ENCODE measurements at regions not wholly inside any gene's neighbourhood (a gene's known extent, or its start where the extent isn't known, plus 50 kb on each side); places are given as distances from the start of the nearest gene placed in this dataset.

DNA sequence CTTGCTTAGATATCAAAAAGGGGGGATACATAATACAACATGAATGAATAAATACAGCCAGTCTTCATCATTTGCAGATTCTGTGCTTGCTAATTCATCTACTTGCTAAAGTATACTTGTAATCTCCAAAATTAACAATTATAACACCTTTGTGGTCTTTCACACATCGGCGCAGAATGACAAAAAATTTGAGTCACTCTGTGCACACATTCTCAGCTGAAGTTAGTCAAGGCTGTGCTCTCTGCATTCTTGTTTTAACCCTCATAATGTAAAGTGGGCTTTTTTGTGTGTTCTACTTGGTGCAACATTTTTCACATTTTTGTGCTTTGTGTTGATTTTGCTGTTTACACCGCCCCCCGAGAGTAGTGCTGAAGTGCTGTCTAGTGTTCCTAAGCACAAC is 65.8 kb upstream of the GPRIN3 start:
- Mint-ChIP-seq H3K27me3 (ENCODE audit: low read depth) (no peaks in the 10 kb centered on the region), H3K4me1 (ENCODE audit: low read depth) (no peaks in the 10 kb centered on the region), H3K36me3 (ENCODE audit: insufficient read depth in 2 of 2) (peaks cover 4 to 8% of the 10 kb centered on the region in 2 donors), H3K27ac (no peak overlapping the region), H3K9me3 (peaks cover 3 to 4% of the 10 kb centered on the region in 2 donors), H3K4me3 (no peak overlapping the region)
- DNase-seq, result no peak
- peak; percentile 32 to 65 for ATAC-seq (replicated peaks in 1 of 2)

GRCh38 chr4:89371614-89372013 is 64.0 kb upstream of the GPRIN3 start:
- H3K9me3 Mint-ChIP-seq, result peaks cover 4 to 7% of the 10 kb centered on the region in 2 donors
- H3K36me3 Mint-ChIP-seq (ENCODE audit: insufficient read depth in 2 of 2), result peaks cover 2 to 3% of the 10 kb centered on the region in 2 donors
- DNase-seq, result no peak
- H3K4me3 Mint-ChIP-seq, result no peak overlapping the region
- H3K27ac Mint-ChIP-seq, result no peak overlapping the region
- ATAC-seq (replicated peaks in 1 of 2), result no peak
- H3K4me1 Mint-ChIP-seq (ENCODE audit: low read depth), result no peaks in the 10 kb centered on the region
- no peaks in the 10 kb centered on the region for H3K27me3 Mint-ChIP-seq (ENCODE audit: low read depth)

DNA sequence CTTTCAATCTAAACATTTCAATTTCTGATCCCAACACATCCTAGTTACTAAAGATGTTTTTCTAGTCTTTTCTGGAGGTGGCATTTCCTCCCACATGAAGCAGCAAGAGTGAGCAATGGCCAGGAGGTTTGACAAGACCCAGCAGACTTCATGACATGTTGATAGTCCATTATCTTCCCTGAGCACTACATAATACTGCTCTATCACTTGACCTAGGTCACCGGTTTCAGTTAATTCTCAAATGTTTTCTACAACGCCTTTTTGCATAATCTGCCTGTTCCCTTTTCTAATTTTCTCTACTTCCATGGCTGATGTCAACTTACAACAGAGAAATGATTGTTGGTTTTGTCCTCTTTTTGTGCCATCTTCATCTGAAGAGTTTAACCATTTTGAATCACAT is 62.0 kb upstream of the GPRIN3 start:
- Mint-ChIP-seq H3K27me3 (ENCODE audit: low read depth) (no peaks in the 10 kb centered on the region), H3K4me1 (ENCODE audit: low read depth) (peaks cover 8% of the 10 kb centered on the region), H3K4me3 (no peak overlapping the region), H3K27ac (no peak overlapping the region), H3K9me3 (peaks cover 4 to 7% of the 10 kb centered on the region in 2 donors), H3K36me3 (ENCODE audit: insufficient read depth in 2 of 2) (peaks cover 3 to 4% of the 10 kb centered on the region in 2 donors)
- DNase-seq (no peak), ATAC-seq (replicated peaks in 1 of 2) (no peak)

- DNase-seq (no peak), ATAC-seq (replicated peaks in 1 of 2) (no peak)
- peaks cover 14% of the 10 kb centered on the region for H3K4me1 Mint-ChIP-seq (ENCODE audit: low read depth)
- H3K36me3 Mint-ChIP-seq (ENCODE audit: insufficient read depth in 2 of 2), result peaks cover 3 to 4% of the 10 kb centered on the region in 2 donors
- no peak overlapping the region for H3K27ac Mint-ChIP-seq
- no peak overlapping the region for H3K4me3 Mint-ChIP-seq
- no peaks in the 10 kb centered on the region for H3K27me3 Mint-ChIP-seq (ENCODE audit: low read depth)
- peaks cover 4 to 8% of the 10 kb centered on the region in 2 donors for H3K9me3 Mint-ChIP-seq
These were observed 61.3 kb upstream of the GPRIN3 start for GRCh38 chr4:89368861-89369260.

DNA sequence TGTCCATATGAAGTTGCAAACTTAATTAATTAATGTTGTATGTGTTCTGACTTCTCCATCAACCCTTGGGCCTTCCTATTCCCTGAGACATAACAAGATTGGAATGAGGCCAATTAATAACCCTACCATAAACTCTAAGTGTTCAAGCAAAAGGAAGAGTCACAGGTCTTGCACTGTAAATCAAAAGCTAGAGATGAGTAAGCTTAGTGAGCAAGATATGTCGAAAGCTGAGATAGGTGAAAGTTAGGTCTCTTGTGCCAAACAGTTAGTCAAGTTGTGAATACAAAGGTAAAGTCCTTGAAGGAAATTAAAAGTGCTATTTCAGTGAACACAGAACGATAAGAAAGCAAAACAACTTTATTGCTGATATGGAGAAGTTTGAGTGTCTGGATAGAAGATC is 58.2 kb upstream of the GPRIN3 start:
- Mint-ChIP-seq H3K4me3 (peak overlapping the region; percentile 23 to 80), H3K27me3 (ENCODE audit: low read depth) (no peaks in the 10 kb centered on the region), H3K9me3 (peaks cover 4 to 8% of the 10 kb centered on the region in 2 donors), H3K27ac (peak overlapping the region; percentile 43), H3K36me3 (ENCODE audit: insufficient read depth in 2 of 2) (peaks cover 3 to 4% of the 10 kb centered on the region in 2 donors), H3K4me1 (ENCODE audit: low read depth) (peaks cover 16% of the 10 kb centered on the region)
- DNase-seq (no peak), ATAC-seq (replicated peaks in 1 of 2) (peak; percentile 95 to 98)

DNA sequence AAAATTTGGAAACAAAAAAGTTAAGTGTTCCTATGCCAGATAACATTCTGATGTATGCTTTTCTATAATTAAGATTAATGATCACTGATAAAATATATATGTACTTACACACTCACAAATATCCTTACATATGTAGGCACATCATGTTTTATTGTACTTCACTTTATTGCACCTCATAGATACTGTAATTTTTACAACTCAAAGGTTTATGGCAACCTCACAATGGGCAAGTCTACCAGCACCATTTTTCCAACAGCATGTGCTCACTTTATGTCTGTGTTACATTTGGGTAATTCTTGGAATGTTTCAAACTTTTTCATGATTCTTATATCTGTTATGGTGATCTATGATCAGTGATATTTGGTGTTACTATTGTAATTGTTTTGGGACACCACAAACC is 57.8 kb upstream of the GPRIN3 start:
- no peak overlapping the region for H3K4me3 Mint-ChIP-seq
- peaks cover 3 to 4% of the 10 kb centered on the region in 2 donors for H3K36me3 Mint-ChIP-seq (ENCODE audit: insufficient read depth in 2 of 2)
- no peaks in the 10 kb centered on the region for H3K27me3 Mint-ChIP-seq (ENCODE audit: low read depth)
- H3K4me1 Mint-ChIP-seq (ENCODE audit: low read depth), result peaks cover 16% of the 10 kb centered on the region
- H3K27ac Mint-ChIP-seq, result no peak overlapping the region
- ATAC-seq (replicated peaks in 1 of 2) (no peak), DNase-seq (no peak)
- H3K9me3 Mint-ChIP-seq, result peaks cover 4 to 8% of the 10 kb centered on the region in 2 donors

DNA sequence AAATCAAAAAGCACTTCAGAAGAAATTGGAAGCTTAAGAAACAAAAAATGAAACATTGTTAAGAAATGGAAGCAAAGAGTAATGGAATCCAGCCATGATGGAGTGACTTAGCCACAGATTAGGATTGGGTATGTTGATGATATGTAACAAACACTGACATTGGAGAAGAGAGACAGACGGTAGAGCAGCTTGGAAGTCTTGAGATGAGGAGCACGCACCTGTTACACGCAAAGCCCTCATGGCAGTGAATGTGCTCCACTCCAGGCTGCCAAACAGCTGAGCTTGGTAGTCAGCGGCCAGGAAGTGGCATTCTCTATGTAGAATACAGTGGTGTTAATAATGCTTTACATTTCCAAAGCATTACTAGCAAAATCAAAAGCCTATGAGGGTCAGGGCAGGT is 56.9 kb upstream of the GPRIN3 start:
- H3K4me3 Mint-ChIP-seq, result no peak overlapping the region
- peaks cover 2 to 5% of the 10 kb centered on the region in 2 donors for H3K9me3 Mint-ChIP-seq
- ATAC-seq (replicated peaks in 1 of 2) (no peak), DNase-seq (no peak)
- H3K27me3 Mint-ChIP-seq (ENCODE audit: low read depth), result no peaks in the 10 kb centered on the region
- H3K36me3 Mint-ChIP-seq (ENCODE audit: insufficient read depth in 2 of 2), result peaks cover 0 to 3% of the 10 kb centered on the region in 2 donors
- H3K4me1 Mint-ChIP-seq (ENCODE audit: low read depth), result peaks cover 16% of the 10 kb centered on the region
- H3K27ac Mint-ChIP-seq, result no peak overlapping the region

DNA sequence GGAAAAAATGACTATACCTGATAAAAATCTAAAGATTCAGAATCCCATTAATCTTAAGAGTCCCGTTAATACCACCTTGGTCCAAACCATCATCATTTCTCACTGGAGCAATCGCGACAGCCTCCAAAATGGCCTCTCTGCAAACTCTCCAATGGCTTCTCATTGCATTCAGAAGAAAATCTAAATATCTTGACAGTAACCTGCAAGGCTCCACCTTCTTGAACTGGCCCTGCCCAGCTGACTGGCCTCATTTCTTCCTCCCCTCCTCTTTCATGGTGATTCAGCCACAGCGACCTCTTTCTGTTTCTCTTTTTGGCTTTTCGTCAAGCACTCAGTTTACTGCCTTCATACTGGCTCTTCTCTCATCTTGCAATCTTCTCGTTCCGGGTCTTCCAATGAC is 56.2 kb upstream of the GPRIN3 start:
- no peak for ATAC-seq (replicated peaks in 1 of 2)
- Mint-ChIP-seq H3K9me3 (peaks cover 2 to 4% of the 10 kb centered on the region in 2 donors), H3K4me3 (no peak overlapping the region), H3K4me1 (ENCODE audit: low read depth) (peaks cover 16% of the 10 kb centered on the region), H3K27ac (no peak overlapping the region), H3K27me3 (ENCODE audit: low read depth) (no peaks in the 10 kb centered on the region), H3K36me3 (ENCODE audit: insufficient read depth in 2 of 2) (peaks cover 0 to 3% of the 10 kb centered on the region in 2 donors)
- DNase-seq, result no peak

DNA sequence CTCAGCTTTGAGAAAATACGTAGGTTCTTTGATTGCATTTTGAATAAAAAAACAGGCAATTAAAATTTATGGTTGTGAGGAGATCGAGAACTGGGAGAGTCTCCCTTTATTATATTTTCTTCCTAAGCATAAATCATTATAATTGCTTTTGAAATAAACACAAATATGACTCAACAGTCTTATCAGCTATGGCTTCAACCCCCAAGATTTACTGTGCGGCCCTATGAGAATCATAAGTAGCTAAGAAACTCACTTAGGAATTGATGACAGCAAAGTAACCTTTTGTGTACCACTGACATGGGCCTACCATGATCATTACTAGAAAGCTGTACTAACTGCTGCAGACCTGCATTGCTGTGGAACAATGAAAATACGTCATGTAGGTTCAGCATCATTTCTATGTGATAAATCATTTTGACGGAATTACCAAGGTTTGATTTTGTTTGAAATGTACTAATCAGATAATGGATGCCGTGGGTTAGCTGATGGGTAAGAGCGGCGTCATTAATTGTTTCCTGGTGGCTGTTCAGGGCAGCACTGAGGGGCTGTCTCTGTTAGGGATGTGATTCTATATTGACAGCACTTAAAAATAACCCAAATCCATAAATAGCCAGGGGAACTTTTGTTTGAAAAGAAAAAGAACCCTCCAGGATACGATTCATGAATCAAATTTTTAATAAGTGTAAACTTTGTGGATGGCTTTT is 51.5 kb upstream of the GPRIN3 start:
- no peaks in the 10 kb centered on the region for H3K27me3 Mint-ChIP-seq (ENCODE audit: low read depth)
- DNase-seq (no peak), ATAC-seq (replicated peaks in 1 of 2) (no peak)
- H3K4me1 Mint-ChIP-seq (ENCODE audit: low read depth), result peaks cover 10% of the 10 kb centered on the region
- H3K36me3 Mint-ChIP-seq (ENCODE audit: insufficient read depth in 2 of 2), result no peaks in the 10 kb centered on the region
- no peak overlapping the region for H3K4me3 Mint-ChIP-seq
- peaks cover 0 to 2% of the 10 kb centered on the region in 2 donors for H3K9me3 Mint-ChIP-seq
- H3K27ac Mint-ChIP-seq, result no peak overlapping the region

DNA sequence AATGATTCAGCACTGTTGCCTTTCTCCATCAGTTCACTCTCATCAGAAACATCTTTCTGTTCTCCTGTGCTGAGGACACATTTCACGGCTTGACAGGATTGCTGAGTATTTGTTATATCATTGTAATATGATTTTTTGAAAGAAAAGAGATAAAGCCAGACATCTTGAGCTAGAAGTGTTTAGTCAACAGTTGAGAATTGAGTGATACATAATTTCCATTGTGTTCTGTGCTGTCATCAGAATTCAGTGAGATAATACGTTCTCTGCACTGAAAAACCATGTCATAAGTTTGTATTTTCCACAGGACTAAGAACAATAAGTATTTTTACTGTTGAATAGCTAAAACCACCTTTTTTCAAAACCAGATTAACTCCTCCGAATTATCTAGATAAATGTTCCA is 50.2 kb upstream of the GPRIN3 start:
- peaks cover 5% of the 10 kb centered on the region for H3K4me1 Mint-ChIP-seq (ENCODE audit: low read depth)
- H3K36me3 Mint-ChIP-seq (ENCODE audit: insufficient read depth in 2 of 2), result no peaks in the 10 kb centered on the region
- no peak overlapping the region for H3K27ac Mint-ChIP-seq
- H3K4me3 Mint-ChIP-seq, result no peak overlapping the region
- no peaks in the 10 kb centered on the region for H3K27me3 Mint-ChIP-seq (ENCODE audit: low read depth)
- DNase-seq (no peak), ATAC-seq (replicated peaks in 1 of 2) (no peak)
- H3K9me3 Mint-ChIP-seq, result no peaks in the 10 kb centered on the region
